Lower leg skin (tissue), 3 donors: ENCODE measurements at regions not wholly inside any gene's neighbourhood (a gene's known extent, or its start where the extent isn't known, plus 50 kb on each side); places are given as distances from the start of the nearest gene placed in this dataset.
"Not testable (repeated sequence)": the region's sequence is repeated elsewhere in the genome, so short reads cannot be mapped to it uniquely, and the experiment has no call there.

Experiments
- POLR2A ChIP-seq, 2 donors: fragments of 450-650 bp; IDR thresholded peaks; one replicate each; pipeline ENCODE4 v1.6.1; 2016 to 2017; ENCODE audit warnings: antibody characterized with exemption in 2 of 2, mild to moderate bottlenecking in 1 of 2, moderate library complexity in 1 of 2
- TF ChIP-seq, protein P1 (sequence below), 3 donors: fragments of 450-650 bp; IDR thresholded peaks; one replicate each; pipeline ENCODE4 v1.5.1; 2016; ENCODE audit warnings: antibody characterized with exemption in 3 of 3, mild to moderate bottlenecking in 3 of 3, moderate library complexity in 2 of 3

DNA sequence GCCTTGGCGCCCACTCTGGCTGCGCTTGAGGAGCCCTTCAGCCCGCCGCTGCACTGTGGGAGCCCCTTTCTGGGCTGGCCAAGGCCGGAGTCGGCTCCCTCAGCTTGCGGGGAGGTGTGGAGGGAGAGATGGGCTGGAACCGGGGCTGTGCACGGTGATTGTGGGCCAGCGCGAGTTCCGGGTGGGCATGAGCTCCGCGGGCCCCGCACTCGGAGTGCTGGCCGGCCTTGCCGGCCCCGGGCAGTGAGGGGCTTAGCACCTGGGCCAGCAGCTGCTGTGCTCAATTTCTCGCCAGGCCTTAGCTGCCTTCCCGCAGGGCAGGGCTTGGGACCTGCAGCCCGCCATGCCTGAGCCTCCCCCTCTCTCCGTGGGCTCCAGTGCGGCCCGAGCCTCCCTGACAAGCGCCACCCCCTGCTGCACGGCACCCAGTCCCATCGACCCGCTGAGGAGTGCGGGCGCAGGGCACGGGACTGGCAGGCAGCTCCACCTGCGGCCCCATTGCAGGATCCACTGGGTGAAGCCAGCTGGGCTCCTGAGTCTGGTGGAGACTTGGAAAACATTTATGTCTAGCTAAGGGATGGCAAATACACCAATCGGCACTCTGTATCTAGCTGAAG, 643.6 kb upstream of the CPEB2 start:
- TF ChIP-seq, protein P1, sequence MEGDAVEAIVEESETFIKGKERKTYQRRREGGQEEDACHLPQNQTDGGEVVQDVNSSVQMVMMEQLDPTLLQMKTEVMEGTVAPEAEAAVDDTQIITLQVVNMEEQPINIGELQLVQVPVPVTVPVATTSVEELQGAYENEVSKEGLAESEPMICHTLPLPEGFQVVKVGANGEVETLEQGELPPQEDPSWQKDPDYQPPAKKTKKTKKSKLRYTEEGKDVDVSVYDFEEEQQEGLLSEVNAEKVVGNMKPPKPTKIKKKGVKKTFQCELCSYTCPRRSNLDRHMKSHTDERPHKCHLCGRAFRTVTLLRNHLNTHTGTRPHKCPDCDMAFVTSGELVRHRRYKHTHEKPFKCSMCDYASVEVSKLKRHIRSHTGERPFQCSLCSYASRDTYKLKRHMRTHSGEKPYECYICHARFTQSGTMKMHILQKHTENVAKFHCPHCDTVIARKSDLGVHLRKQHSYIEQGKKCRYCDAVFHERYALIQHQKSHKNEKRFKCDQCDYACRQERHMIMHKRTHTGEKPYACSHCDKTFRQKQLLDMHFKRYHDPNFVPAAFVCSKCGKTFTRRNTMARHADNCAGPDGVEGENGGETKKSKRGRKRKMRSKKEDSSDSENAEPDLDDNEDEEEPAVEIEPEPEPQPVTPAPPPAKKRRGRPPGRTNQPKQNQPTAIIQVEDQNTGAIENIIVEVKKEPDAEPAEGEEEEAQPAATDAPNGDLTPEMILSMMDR (IDR thresholded peaks at IDR 0.05): not testable (repeated sequence)
- TF ChIP-seq POLR2A (IDR thresholded peaks at IDR 0.05): not testable (repeated sequence)
